ENCODE measurements at regions not wholly inside any gene's neighbourhood (a gene's known extent, or its start where the extent isn't known, plus 50 kb on each side); places are given as distances from the start of the nearest gene placed in this dataset.

GRCh38 chr4:144816668-144817067 lies 170.7 kb downstream of the HHIP start (continued):
- TF ChIP-seq FOXP1 (CRISPR knock-in tag; IDR thresholded peaks at IDR 0.05; ENCODE audit: borderline replicate concordance) (no peak), CBFB (CRISPR knock-in tag; IDR thresholded peaks at IDR 0.05; ENCODE audit: low read depth) (no peak), FOXJ3 (CRISPR knock-in tag; IDR thresholded peaks at IDR 0.05; ENCODE audit: borderline replicate concordance) (no peak)

DNA sequence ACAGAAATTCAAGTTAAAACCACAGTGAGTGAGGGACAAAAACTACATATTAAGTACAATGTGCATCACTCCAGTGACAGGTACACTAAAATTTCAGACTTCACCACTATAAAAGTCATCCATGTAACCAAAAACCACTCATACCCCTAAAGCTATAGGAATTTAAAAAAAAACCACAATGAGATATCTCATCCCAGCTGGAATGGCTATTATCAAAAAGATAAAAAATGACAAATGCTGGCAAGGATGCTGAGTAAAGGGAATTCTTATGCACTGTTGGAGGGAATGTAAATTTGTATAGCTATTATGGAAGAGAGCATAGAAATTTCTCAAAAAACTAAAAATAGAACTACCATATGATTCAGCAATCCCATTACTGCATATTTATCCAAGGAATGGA lies 171.1 kb downstream of the HHIP start:
- CTCF ChIA-PET, result no interaction called here
- no peak for DNase-seq (ENCODE audit: low spot score)
- POLR2A ChIA-PET, result no interaction called here

GRCh38 chr4:144818136-144818535 lies 172.2 kb downstream of the HHIP start:
- Mint-ChIP-seq H3K9me3 (peaks cover 29% of the 10 kb centered on the region), H3K27me3 (ENCODE audit: low read depth) (no peaks in the 10 kb centered on the region; the same call in 1 of the 2 replicates), H3K36me3 (peaks cover 5% of the 10 kb centered on the region), H3K4me1 (0 out of 2 replicates have a peak, but pooled peaks cover 2% of the 10 kb centered on the region), H3K4me3 (no peak overlapping the region), H3K27ac (no peak overlapping the region)
- ChIA-PET CTCF (no interaction called here), POLR2A (no interaction called here)
- no peak for DNase-seq (ENCODE audit: low spot score)
- no peak for ATAC-seq
- TF ChIP-seq NFYB (CRISPR knock-in tag; conservative IDR thresholded peaks at IDR 0.05; ENCODE audit: low read depth) (no peak), TEAD4 (CRISPR knock-in tag; IDR thresholded peaks at IDR 0.05) (no peak), ZNF121 (CRISPR knock-in tag; IDR thresholded peaks at IDR 0.05) (no peak), ZBTB21 (CRISPR knock-in tag; IDR thresholded peaks at IDR 0.05; ENCODE audit: borderline replicate concordance) (no peak), FOXP1 (CRISPR knock-in tag; IDR thresholded peaks at IDR 0.05; ENCODE audit: borderline replicate concordance) (no peak), ELF4 (CRISPR knock-in tag; IDR thresholded peaks at IDR 0.05; ENCODE audit: low read depth) (no peak), ERG (CRISPR knock-in tag; IDR thresholded peaks at IDR 0.05) (no peak), STAT6 (CRISPR knock-in tag; conservative IDR thresholded peaks at IDR 0.05; ENCODE audit: low read depth) (no peak), ZNF317 (CRISPR knock-in tag; IDR thresholded peaks at IDR 0.05; ENCODE audit: borderline replicate concordance, low read depth) (no peak), E2F1 (CRISPR knock-in tag; IDR thresholded peaks at IDR 0.05) (no peak), ZMAT4 (CRISPR knock-in tag; IDR thresholded peaks at IDR 0.05) (no peak)
- TF ChIP-seq, protein P1, sequence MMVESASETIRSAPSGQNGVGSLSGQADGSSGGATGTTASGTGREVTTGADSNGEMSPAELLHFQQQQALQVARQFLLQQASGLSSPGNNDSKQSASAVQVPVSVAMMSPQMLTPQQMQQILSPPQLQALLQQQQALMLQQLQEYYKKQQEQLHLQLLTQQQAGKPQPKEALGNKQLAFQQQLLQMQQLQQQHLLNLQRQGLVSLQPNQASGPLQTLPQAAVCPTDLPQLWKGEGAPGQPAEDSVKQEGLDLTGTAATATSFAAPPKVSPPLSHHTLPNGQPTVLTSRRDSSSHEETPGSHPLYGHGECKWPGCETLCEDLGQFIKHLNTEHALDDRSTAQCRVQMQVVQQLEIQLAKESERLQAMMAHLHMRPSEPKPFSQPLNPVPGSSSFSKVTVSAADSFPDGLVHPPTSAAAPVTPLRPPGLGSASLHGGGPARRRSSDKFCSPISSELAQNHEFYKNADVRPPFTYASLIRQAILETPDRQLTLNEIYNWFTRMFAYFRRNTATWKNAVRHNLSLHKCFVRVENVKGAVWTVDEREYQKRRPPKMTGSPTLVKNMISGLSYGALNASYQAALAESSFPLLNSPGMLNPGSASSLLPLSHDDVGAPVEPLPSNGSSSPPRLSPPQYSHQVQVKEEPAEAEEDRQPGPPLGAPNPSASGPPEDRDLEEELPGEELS (CRISPR knock-in tag; IDR thresholded peaks at IDR 0.05), result no peak

More for the DNA sequence above, 171.1 kb downstream of the HHIP start:
- Mint-ChIP-seq H3K27me3 (ENCODE audit: low read depth) (no peaks in the 10 kb centered on the region; the same call in none of the 2 replicates), H3K27ac (no peak overlapping the region), H3K4me1 (0 out of 2 replicates have a peak, but pooled peaks cover 2% of the 10 kb centered on the region), H3K4me3 (no peak overlapping the region), H3K36me3 (peaks cover 12% of the 10 kb centered on the region), H3K9me3 (peaks cover 36% of the 10 kb centered on the region)
- no peak for TF ChIP-seq CBFB (CRISPR knock-in tag; IDR thresholded peaks at IDR 0.05; ENCODE audit: low read depth)
- TF ChIP-seq TCF7 (CRISPR knock-in tag; IDR thresholded peaks at IDR 0.05; ENCODE audit: low read depth), result no peak
- no peak for TF ChIP-seq KAT7 (CRISPR knock-in tag; IDR thresholded peaks at IDR 0.05; ENCODE audit: borderline replicate concordance)
- TF ChIP-seq, protein P2, sequence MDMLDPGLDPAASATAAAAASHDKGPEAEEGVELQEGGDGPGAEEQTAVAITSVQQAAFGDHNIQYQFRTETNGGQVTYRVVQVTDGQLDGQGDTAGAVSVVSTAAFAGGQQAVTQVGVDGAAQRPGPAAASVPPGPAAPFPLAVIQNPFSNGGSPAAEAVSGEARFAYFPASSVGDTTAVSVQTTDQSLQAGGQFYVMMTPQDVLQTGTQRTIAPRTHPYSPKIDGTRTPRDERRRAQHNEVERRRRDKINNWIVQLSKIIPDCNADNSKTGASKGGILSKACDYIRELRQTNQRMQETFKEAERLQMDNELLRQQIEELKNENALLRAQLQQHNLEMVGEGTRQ (CRISPR knock-in tag; IDR thresholded peaks at IDR 0.05), result no peak
- TF ChIP-seq ERG (CRISPR knock-in tag; IDR thresholded peaks at IDR 0.05), result no peak
- ATAC-seq, result no peak

Data from WTC11 (cell line).